Heart left ventricle (tissue), 13 donors: ENCODE measurements at regions not wholly inside any gene's neighbourhood (a gene's known extent, or its start where the extent isn't known, plus 50 kb on each side); places are given as distances from the start of the nearest gene placed in this dataset.

Experiments used
- CTCF ChIP-seq, 12 donors: fragments of 200-600 bp; sonication (generic) in 4 of 12; IDR thresholded peaks; one replicate each; pipeline versions ENCODE4 v1.5.0 to v1.8.0; 2018 to 2022; ENCODE audit warnings: antibody characterized with exemption in 12 of 12, mild to moderate bottlenecking in 5 of 12
- POLR2A ChIP-seq, 2 donors: fragments of 450-650 bp; IDR thresholded peaks; one replicate each; pipeline ENCODE4 v1.6.1; 2017; ENCODE audit warnings: antibody characterized with exemption in 2 of 2, mild to moderate bottlenecking in 2 of 2, moderate library complexity in 2 of 2
- donor health status: ischemic (EF 13 %, LVEDD 7.1; RV severe dilation, severe dysfunction).
- donor health status: DM: no; HTN: yes; CAD: no.
- donor health status: DM: no; HTN: no; CAD: no.
- donor health status: ischemic (EF 25% LVEDD 6.9; RV normal size, moderate dysfunction).
- donor health status: ischemic (EF 25% LVEDD 5.7; RV mildly dilated, moderate dysfunction).
- donor health status: ischemic (EF 35%, LVEDD 5.7; RV mildly dilated, moderate dysfunction).
- donor health status: nonischemic (EF 11% LVEDD 7.7; RV severe dilation, severe dysfunction).
- donor health status: DM: yes; HTN: yes; CAD: no.
- donor health status: PGD.
- donor health status: ischemic (EF 29% LVEDD 5.4; RV normal size, mild dysfunction).
- donor health status: nonischemic (EF 23%, LVEDD 6.1; RV moderate dilation, normal function).

GRCh38 chr1:55831759-55832158, 616.6 kb upstream of the USP24 start:
- TF ChIP-seq CTCF (IDR thresholded peaks at IDR 0.05) (no peak), POLR2A (IDR thresholded peaks at IDR 0.05) (no peak)
